ENCODE measurements at regions not wholly inside any gene's neighbourhood (a gene's known extent, or its start where the extent isn't known, plus 50 kb on each side); places are given as distances from the start of the nearest gene placed in this dataset.

- TF ChIP-seq PRDM15 (CRISPR knock-in tag; IDR thresholded peaks at IDR 0.05) = no peak
- no peak for TF ChIP-seq HDGF (IDR thresholded peaks at IDR 0.05)
- TF ChIP-seq RELA (IDR thresholded peaks at IDR 0.05; ENCODE audit: borderline replicate concordance, partially characterized antibody) = no peak
- no peak for TF ChIP-seq NBN (IDR thresholded peaks at IDR 0.05)
- TF ChIP-seq CEBPZ (IDR thresholded peaks at IDR 0.05; ENCODE audit: low read depth, low read length) = no peak
- TF ChIP-seq ZNF24 (IDR thresholded peaks at IDR 0.05) = no peak
- no peak for TF ChIP-seq EP300 (IDR thresholded peaks at IDR 0.05; ENCODE audit: borderline replicate concordance in 1 of 2, control insufficient read depth in 1 of 2, low read depth in 2 of 2, low read length in 2 of 2)
- no peak for TF ChIP-seq MYC (IDR thresholded peaks at IDR 0.05; ENCODE audit: insufficient read depth, insufficient read length, insufficient replicate concordance, low read length, severe bottlenecking)
Observed at GRCh38 chr3:153539263-153539662, 377.2 kb downstream of the RAP2B start (continued).

All from GM12878 (cell line).